H9 (cell line): ENCODE measurements at regions not wholly inside any gene's neighbourhood (a gene's known extent, or its start where the extent isn't known, plus 50 kb on each side); places are given as distances from the start of the nearest gene placed in this dataset.

Experiments used
- DNase-seq: peaks from one replicate; pipeline ENCODE4 v3.0.0-alpha.2; 2017
- H2AFZ ChIP-seq: one replicate; pipeline ENCODE4 v1.6.1; 2013; ENCODE audit warnings: mild to moderate bottlenecking, low read length, control low read depth, moderate library complexity
- H2AK5ac ChIP-seq: 2 replicates; pipeline ENCODE4 v1.6.1; 2013; ENCODE audit warnings: low read length, control low read depth, mixed read lengths; ENCODE audit not compliant: insufficient read length
- H2BK120ac ChIP-seq: one replicate; pipeline ENCODE4 v1.6.1; 2013; ENCODE audit warnings: low read depth, mild to moderate bottlenecking, low read length, control low read depth, inconsistent platforms; ENCODE audit not compliant: poor library complexity, severe bottlenecking
- H2BK12ac ChIP-seq: 2 replicates; pipeline ENCODE4 v1.6.1; 2013; ENCODE audit warnings: low read length, control low read depth, mixed read lengths, low read depth; ENCODE audit not compliant: insufficient read length
- H2BK15ac ChIP-seq: 2 replicates; pipeline ENCODE4 v1.6.1; 2013; ENCODE audit warnings: low read depth, low read length, control low read depth
- H2BK20ac ChIP-seq: one replicate; pipeline ENCODE4 v1.6.1; 2013; ENCODE audit warnings: low read depth, mild to moderate bottlenecking, low read length, control low read depth, inconsistent platforms; ENCODE audit not compliant: poor library complexity, severe bottlenecking
- H2BK5ac ChIP-seq: 2 replicates; pipeline ENCODE4 v1.6.1; 2013; ENCODE audit warnings: low read length, control low read depth, mixed read lengths; ENCODE audit not compliant: insufficient read length
- H3K14ac ChIP-seq: 2 replicates; pipeline ENCODE4 v1.6.1; 2013; ENCODE audit warnings: low read length, control low read depth; ENCODE audit not compliant: insufficient read depth
- H3K18ac ChIP-seq: 2 replicates; pipeline ENCODE4 v1.6.1; 2013; ENCODE audit warnings: low read depth, mild to moderate bottlenecking, mixed read lengths, low read length, control low read depth; ENCODE audit not compliant: insufficient read length
- H3K23ac ChIP-seq: 2 replicates; pipeline ENCODE4 v1.6.1; 2013; ENCODE audit warnings: low read length, control low read depth, mixed read lengths, low read depth; ENCODE audit not compliant: insufficient read length
- H3K23me2 ChIP-seq: 2 replicates; pipeline ENCODE4 v1.6.1; 2013; ENCODE audit warnings: low read depth, mild to moderate bottlenecking, mixed read lengths, low read length, control low read depth; ENCODE audit not compliant: insufficient read length, poor library complexity, severe bottlenecking
- H3K27ac ChIP-seq: 2 replicates; pipeline ENCODE4 v1.5.1; 2013; ENCODE audit warnings: low read length, control low read depth, mixed read lengths, low read depth; ENCODE audit not compliant: insufficient read length
- H3K27me3 ChIP-seq: 2 replicates; pipeline ENCODE4 v1.6.1; 2013; ENCODE audit warnings: low read length, control low read depth, inconsistent platforms; ENCODE audit not compliant: insufficient read depth
- H3K4ac ChIP-seq: 2 replicates; pipeline ENCODE4 v1.6.1; 2013; ENCODE audit warnings: low read depth, mild to moderate bottlenecking, control low read depth, inconsistent platforms, low read length, moderate library complexity
- H3K4me1 ChIP-seq: 2 replicates; pipeline ENCODE4 v1.6.1; 2013; ENCODE audit warnings: low read length, control low read depth, inconsistent platforms; ENCODE audit not compliant: insufficient read depth
- H3K4me2 ChIP-seq: 2 replicates; pipeline ENCODE4 v1.6.1; 2013; ENCODE audit warnings: low read length, control low read depth, mixed read lengths; ENCODE audit not compliant: insufficient read length, insufficient read depth
- H3K56ac ChIP-seq: 2 replicates; pipeline ENCODE4 v1.6.1; 2013; ENCODE audit warnings: low read depth, mild to moderate bottlenecking, mixed read lengths, low read length, control low read depth; ENCODE audit not compliant: insufficient read length
- H3K79me1 ChIP-seq: 2 replicates; pipeline ENCODE4 v1.6.1; 2013; ENCODE audit warnings: low read depth, mild to moderate bottlenecking, moderate library complexity, low read length, control low read depth, inconsistent platforms; ENCODE audit not compliant: insufficient read depth, poor library complexity, severe bottlenecking
- H3K79me2 ChIP-seq: 2 replicates; pipeline ENCODE4 v1.6.1; 2013; ENCODE audit warnings: low read length, control low read depth, inconsistent platforms; ENCODE audit not compliant: insufficient read depth
- H3K9ac ChIP-seq: 2 replicates; pipeline ENCODE4 v1.6.1; 2013; ENCODE audit warnings: low read length, control low read depth, mixed read lengths; ENCODE audit not compliant: insufficient read length; ENCODE audit errors: extremely low read depth
- H3K9me3 ChIP-seq: one replicate; pipeline ENCODE4 v1.6.1; 2013; ENCODE audit warnings: low read depth, low read length, inconsistent platforms; ENCODE audit not compliant: control insufficient read depth
- H3T11ph ChIP-seq: one replicate; pipeline ENCODE4 v1.6.1; 2013; ENCODE audit warnings: mild to moderate bottlenecking, low read length, control low read depth, inconsistent platforms
- H4K20me1 ChIP-seq: one replicate; pipeline ENCODE4 v1.6.1; 2013; ENCODE audit not compliant: control insufficient read depth, insufficient read length, insufficient read depth
- H4K5ac ChIP-seq: 2 replicates; pipeline ENCODE4 v1.6.1; 2013; ENCODE audit warnings: low read depth, mild to moderate bottlenecking, mixed read lengths, low read length, control low read depth; ENCODE audit not compliant: insufficient read length
- H4K8ac ChIP-seq: replicated peaks from 2 replicates; pipeline ENCODE4 v1.6.1; 2013; ENCODE audit warnings: low read length, control low read depth, mixed read lengths, low read depth; ENCODE audit not compliant: insufficient read length
- H4K91ac ChIP-seq: 2 replicates; pipeline ENCODE4 v1.6.1; 2013; ENCODE audit warnings: low read depth, mild to moderate bottlenecking, moderate library complexity, mixed read lengths, low read length, control low read depth; ENCODE audit not compliant: insufficient read length
- H3K27ac Mint-ChIP-seq, 3 experiments: 2 replicates in 2 of 3; 3 replicates in 1 of 3; pipeline ENCODE4 v1.8.0; 2020 to 2021; ENCODE audit warnings: mixed read lengths in 3 of 3, mild to moderate bottlenecking in 1 of 3, moderate library complexity in 1 of 3
- H3K27me3 Mint-ChIP-seq: 2 replicates; pipeline ENCODE4 v1.8.0; 2021; ENCODE audit warnings: low read depth, mild to moderate bottlenecking, moderate library complexity, mixed read lengths
- H3K36me3 Mint-ChIP-seq, 3 experiments: 2 replicates in 2 of 3; 3 replicates in 1 of 3; pipeline ENCODE4 v1.8.0; 2020 to 2021; ENCODE audit warnings: low read depth in 3 of 3, mixed read lengths in 3 of 3; ENCODE audit not compliant: insufficient read depth in 1 of 3
- H3K4me1 Mint-ChIP-seq, 2 experiments: 2 replicates each; pipeline ENCODE4 v1.8.0; 2020; ENCODE audit warnings: mixed read lengths in 2 of 2
- H3K4me3 Mint-ChIP-seq, 2 experiments: 2 replicates in 1 of 2; 3 replicates in 1 of 2; pipeline ENCODE4 v1.8.0; 2020 to 2021; ENCODE audit warnings: mild to moderate bottlenecking in 2 of 2, mixed read lengths in 2 of 2, moderate library complexity in 1 of 2
- H3K9me3 Mint-ChIP-seq, 2 experiments: 2 replicates in 1 of 2; 3 replicates in 1 of 2; pipeline ENCODE4 v1.8.0; 2020; ENCODE audit warnings: mild to moderate bottlenecking in 2 of 2, mixed read lengths in 2 of 2, moderate library complexity in 1 of 2
- WGBS: extraction: QIAGEN DNeasy Blood & Tissue Kit; methylation state at CpG from one replicate; pipeline ENCODE4 v1.1.7; 2013; ENCODE audit warnings: missing lambda C conversion rate, low lambda C conversion rate, mixed read lengths; ENCODE audit not compliant: insufficient read length; ENCODE audit errors: extremely low coverage; 5-methylcytosine and 5-hydroxymethylcytosine counted together
- TF ChIP-seq, protein P1 (sequence below): fragments of 200-600 bp; sonication (generic); conservative IDR thresholded peaks from 3 replicates; pipeline ENCODE4 v1.8.0; 2021; ENCODE audit warnings: antibody characterized with exemption, mild to moderate bottlenecking

GRCh38 chr5:125481506-125482465, 735.3 kb upstream of the ZNF608 start:
- H3K4me1 Mint-ChIP-seq, result peaks cover 29 to 33% of the 10 kb centered on the region in 2 experiments
- peaks cover 3% of the 10 kb centered on the region for H3K4me1 ChIP-seq

More at GRCh38 chr5:125481506-125482465, 735.3 kb upstream of the ZNF608 start:
- H4K8ac ChIP-seq, result no peak overlapping the region
- TF ChIP-seq, protein P1, sequence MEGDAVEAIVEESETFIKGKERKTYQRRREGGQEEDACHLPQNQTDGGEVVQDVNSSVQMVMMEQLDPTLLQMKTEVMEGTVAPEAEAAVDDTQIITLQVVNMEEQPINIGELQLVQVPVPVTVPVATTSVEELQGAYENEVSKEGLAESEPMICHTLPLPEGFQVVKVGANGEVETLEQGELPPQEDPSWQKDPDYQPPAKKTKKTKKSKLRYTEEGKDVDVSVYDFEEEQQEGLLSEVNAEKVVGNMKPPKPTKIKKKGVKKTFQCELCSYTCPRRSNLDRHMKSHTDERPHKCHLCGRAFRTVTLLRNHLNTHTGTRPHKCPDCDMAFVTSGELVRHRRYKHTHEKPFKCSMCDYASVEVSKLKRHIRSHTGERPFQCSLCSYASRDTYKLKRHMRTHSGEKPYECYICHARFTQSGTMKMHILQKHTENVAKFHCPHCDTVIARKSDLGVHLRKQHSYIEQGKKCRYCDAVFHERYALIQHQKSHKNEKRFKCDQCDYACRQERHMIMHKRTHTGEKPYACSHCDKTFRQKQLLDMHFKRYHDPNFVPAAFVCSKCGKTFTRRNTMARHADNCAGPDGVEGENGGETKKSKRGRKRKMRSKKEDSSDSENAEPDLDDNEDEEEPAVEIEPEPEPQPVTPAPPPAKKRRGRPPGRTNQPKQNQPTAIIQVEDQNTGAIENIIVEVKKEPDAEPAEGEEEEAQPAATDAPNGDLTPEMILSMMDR, result no peak
- no peak overlapping the region for H3K18ac ChIP-seq
- H3K4me3 Mint-ChIP-seq, result no peak overlapping the region
- H3K27me3 ChIP-seq, result no peaks in the 10 kb centered on the region
- no peaks in the 10 kb centered on the region for H3K79me1 ChIP-seq
- H4K20me1 ChIP-seq, result no peaks in the 10 kb centered on the region
- H2BK12ac ChIP-seq, result no peak overlapping the region
- no peak overlapping the region for H2BK20ac ChIP-seq
- no peak overlapping the region for H3K23ac ChIP-seq
- H3K9ac ChIP-seq, result no peak overlapping the region
- no peak overlapping the region for H2BK120ac ChIP-seq
- no peak overlapping the region for H3K14ac ChIP-seq
- no peaks in the 10 kb centered on the region for H3K27me3 Mint-ChIP-seq
- no peaks in the 10 kb centered on the region for H3K79me2 ChIP-seq
- H4K91ac ChIP-seq, result no peak overlapping the region
- H3K56ac ChIP-seq, result no peak overlapping the region
- no peak overlapping the region for H2BK15ac ChIP-seq
- no peak overlapping the region for H3T11ph ChIP-seq
- no peak overlapping the region for H2AFZ ChIP-seq
- no peaks in the 10 kb centered on the region for H3K36me3 Mint-ChIP-seq
- H3K9me3 Mint-ChIP-seq, result no peaks in the 10 kb centered on the region
- H3K4me2 ChIP-seq, result no peak overlapping the region
- DNase-seq, result no peak
- no peak overlapping the region for H2BK5ac ChIP-seq
- no peaks in the 10 kb centered on the region for H3K9me3 ChIP-seq
- H3K27ac Mint-ChIP-seq, result no peak overlapping the region
- no CpG with 5 or more reads among the region's 7 CpGs for WGBS
- no peak overlapping the region for H3K27ac ChIP-seq
- no peak overlapping the region for H4K5ac ChIP-seq
- no peak overlapping the region for H3K4ac ChIP-seq
- H2AK5ac ChIP-seq, result no peak overlapping the region
- H3K23me2 ChIP-seq, result no peaks in the 10 kb centered on the region
